ENCODE measurements at regions not wholly inside any gene's neighbourhood (a gene's known extent, or its start where the extent isn't known, plus 50 kb on each side); places are given as distances from the start of the nearest gene placed in this dataset.

DNA sequence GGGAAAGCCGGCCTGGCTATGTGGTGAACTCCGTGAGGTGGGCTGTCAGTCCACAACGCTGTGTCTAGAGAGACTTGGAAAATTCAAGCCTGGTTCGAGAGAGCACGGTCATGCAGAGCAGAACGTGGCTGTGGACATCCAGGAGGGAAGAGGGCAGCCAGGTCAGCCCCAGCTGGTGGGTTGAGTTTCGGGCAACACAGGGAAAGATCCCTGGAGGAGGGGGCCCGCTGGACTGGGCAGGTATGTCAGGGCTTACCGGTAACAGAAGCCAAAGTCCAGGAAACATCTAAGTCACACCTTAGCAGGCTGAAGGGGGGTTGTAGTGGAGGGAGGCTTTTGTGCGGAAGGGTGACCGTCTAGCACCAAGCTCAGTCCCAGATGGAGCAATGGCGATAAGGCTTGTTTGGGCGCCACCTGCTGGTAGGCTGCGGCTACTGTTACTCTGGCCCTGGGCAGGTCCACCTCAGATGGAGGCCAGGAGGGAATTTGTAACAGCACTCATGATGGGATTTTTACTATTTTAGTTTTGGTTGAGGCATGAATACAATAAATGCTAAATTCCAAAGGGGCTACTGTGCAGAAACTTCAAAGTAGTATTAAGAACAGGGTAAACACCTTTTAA lies 143.3 kb upstream of the ZNF644 start (continued):
- peak; percentile 19; the same call in 1 of the 2 replicates for TF ChIP-seq CC2D1A (IDR thresholded peaks at IDR 0.05)
- 0 out of 2 replicates have a peak, but pooled peaks have one; percentile 21 for TF ChIP-seq ZC3H11A (IDR thresholded peaks at IDR 0.05; ENCODE audit: low read depth, low read length)
- no peak for TF ChIP-seq SRSF7 (optimal IDR thresholded peaks at IDR 0.05; ENCODE audit: low read depth, low read length)
- no peak for TF ChIP-seq KLF13 (tag; IDR thresholded peaks at IDR 0.05; ENCODE audit: borderline replicate concordance, low read depth)
- peak in 1 of 3 experiments; percentile 61 for TF ChIP-seq YY1 (IDR thresholded peaks at IDR 0.05; ENCODE audit: borderline replicate concordance in 1 of 3, control insufficient read depth in 1 of 3, extremely low read depth in 1 of 3, insufficient read depth in 3 of 3, insufficient read length in 1 of 3, insufficient replicate concordance in 2 of 3, low read depth in 1 of 3, low read length in 2 of 3)
- TF ChIP-seq, protein P1, sequence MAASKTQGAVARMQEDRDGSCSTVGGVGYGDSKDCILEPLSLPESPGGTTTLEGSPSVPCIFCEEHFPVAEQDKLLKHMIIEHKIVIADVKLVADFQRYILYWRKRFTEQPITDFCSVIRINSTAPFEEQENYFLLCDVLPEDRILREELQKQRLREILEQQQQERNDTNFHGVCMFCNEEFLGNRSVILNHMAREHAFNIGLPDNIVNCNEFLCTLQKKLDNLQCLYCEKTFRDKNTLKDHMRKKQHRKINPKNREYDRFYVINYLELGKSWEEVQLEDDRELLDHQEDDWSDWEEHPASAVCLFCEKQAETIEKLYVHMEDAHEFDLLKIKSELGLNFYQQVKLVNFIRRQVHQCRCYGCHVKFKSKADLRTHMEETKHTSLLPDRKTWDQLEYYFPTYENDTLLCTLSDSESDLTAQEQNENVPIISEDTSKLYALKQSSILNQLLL (CRISPR knock-in tag; IDR thresholded peaks at IDR 0.05; ENCODE audit: borderline replicate concordance): no peak
- TF ChIP-seq KDM1A (IDR thresholded peaks at IDR 0.05): no peak
- no peak for TF ChIP-seq ZNF551 (CRISPR knock-in tag; IDR thresholded peaks at IDR 0.05)
- peak; percentile 30; the same call in 1 of the 2 replicates for TF ChIP-seq CREM (IDR thresholded peaks at IDR 0.05; ENCODE audit: low read depth)
- TF ChIP-seq, protein P2, sequence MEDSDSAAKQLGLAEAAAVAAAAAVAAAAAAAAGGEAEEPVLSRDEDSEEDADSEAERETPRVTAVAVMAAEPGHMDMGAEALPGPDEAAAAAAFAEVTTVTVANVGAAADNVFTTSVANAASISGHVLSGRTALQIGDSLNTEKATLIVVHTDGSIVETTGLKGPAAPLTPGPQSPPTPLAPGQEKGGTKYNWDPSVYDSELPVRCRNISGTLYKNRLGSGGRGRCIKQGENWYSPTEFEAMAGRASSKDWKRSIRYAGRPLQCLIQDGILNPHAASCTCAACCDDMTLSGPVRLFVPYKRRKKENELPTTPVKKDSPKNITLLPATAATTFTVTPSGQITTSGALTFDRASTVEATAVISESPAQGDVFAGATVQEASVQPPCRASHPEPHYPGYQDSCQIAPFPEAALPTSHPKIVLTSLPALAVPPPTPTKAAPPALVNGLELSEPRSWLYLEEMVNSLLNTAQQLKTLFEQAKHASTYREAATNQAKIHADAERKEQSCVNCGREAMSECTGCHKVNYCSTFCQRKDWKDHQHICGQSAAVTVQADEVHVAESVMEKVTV (CRISPR knock-in tag; IDR thresholded peaks at IDR 0.05): peak; percentile 80
- TF ChIP-seq, protein P3, sequence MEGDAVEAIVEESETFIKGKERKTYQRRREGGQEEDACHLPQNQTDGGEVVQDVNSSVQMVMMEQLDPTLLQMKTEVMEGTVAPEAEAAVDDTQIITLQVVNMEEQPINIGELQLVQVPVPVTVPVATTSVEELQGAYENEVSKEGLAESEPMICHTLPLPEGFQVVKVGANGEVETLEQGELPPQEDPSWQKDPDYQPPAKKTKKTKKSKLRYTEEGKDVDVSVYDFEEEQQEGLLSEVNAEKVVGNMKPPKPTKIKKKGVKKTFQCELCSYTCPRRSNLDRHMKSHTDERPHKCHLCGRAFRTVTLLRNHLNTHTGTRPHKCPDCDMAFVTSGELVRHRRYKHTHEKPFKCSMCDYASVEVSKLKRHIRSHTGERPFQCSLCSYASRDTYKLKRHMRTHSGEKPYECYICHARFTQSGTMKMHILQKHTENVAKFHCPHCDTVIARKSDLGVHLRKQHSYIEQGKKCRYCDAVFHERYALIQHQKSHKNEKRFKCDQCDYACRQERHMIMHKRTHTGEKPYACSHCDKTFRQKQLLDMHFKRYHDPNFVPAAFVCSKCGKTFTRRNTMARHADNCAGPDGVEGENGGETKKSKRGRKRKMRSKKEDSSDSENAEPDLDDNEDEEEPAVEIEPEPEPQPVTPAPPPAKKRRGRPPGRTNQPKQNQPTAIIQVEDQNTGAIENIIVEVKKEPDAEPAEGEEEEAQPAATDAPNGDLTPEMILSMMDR (IDR thresholded peaks at IDR 0.05 in 2 of 3, conservative IDR thresholded peaks at IDR 0.05 in 1 of 3; ENCODE audit: insufficient read depth in 2 of 3, low read depth in 1 of 3, low read length in 3 of 3): peak; percentile 92 to 95 (median 94)
- TF ChIP-seq RFX5 (IDR thresholded peaks at IDR 0.05; ENCODE audit: low read depth, low read length): no peak
- TF ChIP-seq STAG1 (CRISPR knock-in tag; IDR thresholded peaks at IDR 0.05; ENCODE audit: borderline replicate concordance): peak; percentile 89
- no peak for TF ChIP-seq RBBP5 (IDR thresholded peaks at IDR 0.05; ENCODE audit: borderline replicate concordance, insufficient read depth, low read length, poor library complexity, severe bottlenecking)
- TF ChIP-seq NEUROD1 (IDR thresholded peaks at IDR 0.05; ENCODE audit: borderline replicate concordance, low read depth, low read length, partially characterized antibody): no peak
- TF ChIP-seq, protein P4, sequence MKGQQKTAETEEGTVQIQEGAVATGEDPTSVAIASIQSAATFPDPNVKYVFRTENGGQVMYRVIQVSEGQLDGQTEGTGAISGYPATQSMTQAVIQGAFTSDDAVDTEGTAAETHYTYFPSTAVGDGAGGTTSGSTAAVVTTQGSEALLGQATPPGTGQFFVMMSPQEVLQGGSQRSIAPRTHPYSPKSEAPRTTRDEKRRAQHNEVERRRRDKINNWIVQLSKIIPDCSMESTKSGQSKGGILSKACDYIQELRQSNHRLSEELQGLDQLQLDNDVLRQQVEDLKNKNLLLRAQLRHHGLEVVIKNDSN (CRISPR knock-in tag; IDR thresholded peaks at IDR 0.05): no peak
- no peak for TF ChIP-seq ZNF347 (CRISPR knock-in tag; IDR thresholded peaks at IDR 0.05; ENCODE audit: low read depth)
- TF ChIP-seq, protein P5, sequence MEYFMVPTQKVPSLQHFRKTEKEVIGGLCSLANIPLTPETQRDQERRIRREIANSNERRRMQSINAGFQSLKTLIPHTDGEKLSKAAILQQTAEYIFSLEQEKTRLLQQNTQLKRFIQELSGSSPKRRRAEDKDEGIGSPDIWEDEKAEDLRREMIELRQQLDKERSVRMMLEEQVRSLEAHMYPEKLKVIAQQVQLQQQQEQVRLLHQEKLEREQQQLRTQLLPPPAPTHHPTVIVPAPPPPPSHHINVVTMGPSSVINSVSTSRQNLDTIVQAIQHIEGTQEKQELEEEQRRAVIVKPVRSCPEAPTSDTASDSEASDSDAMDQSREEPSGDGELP (CRISPR knock-in tag; IDR thresholded peaks at IDR 0.05; ENCODE audit: borderline replicate concordance): no peak
- no peak for TF ChIP-seq RBM25 (IDR thresholded peaks at IDR 0.05; ENCODE audit: low read depth, low read length, severe bottlenecking)
- no peak for TF ChIP-seq IRF2 (CRISPR knock-in tag; IDR thresholded peaks at IDR 0.05)
- TF ChIP-seq CAMTA2 (CRISPR knock-in tag; conservative IDR thresholded peaks at IDR 0.05): no peak

Data from K562 (cell line).